Activated gamma-delta T cell (primary cell): ENCODE measurements at regions not wholly inside any gene's neighbourhood (a gene's known extent, or its start where the extent isn't known, plus 50 kb on each side); places are given as distances from the start of the nearest gene placed in this dataset.
"Not testable (repeated sequence)": the region's sequence is repeated elsewhere in the genome, so short reads cannot be mapped to it uniquely, and the experiment has no call there.

Source experiments
- DNase-seq: peaks from one replicate; lab custom pipeline; 2025; lab: John Stamatoyannopoulos, UW

DNA sequence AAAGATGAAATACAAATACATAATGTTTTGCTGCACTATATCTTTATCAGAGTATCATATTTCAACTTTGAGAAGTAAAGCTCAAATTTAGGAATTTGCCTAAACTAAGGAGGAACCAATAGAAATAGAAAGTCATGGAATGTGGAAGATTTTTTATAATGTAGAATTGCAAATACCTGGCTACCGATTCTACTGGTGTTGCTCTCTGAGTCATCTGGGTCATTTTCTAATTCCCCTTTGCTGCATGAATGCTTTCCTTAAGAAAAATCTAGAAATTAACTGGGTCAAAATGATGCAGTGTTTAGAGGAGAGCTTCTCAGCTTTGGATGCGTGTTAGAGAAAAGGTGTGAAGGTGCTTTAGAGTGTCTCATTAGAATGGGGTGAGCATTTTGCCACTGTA is 568.9 kb upstream of the ANKRD30A start:
- DNase-seq = no peak

DNA sequence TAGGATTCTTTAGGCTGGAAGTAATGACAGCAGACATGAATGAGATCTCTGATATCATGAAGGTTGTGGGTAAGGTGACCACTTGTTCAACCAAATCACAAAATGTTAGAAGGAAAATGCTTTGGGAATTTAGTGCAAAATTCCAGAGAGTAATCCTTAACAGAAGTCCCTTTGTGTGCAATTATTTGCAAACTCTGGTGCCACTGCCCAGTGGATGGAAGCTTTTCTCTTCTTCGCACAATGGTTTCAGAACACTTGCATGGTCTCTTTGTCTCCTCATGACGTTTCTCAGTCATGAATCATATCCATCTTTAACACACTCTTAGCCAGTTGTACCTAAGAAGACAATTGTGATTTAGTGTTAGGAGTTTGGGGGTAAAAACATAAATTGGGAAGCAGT is 570.4 kb upstream of the ANKRD30A start:
- no peak for DNase-seq

DNA sequence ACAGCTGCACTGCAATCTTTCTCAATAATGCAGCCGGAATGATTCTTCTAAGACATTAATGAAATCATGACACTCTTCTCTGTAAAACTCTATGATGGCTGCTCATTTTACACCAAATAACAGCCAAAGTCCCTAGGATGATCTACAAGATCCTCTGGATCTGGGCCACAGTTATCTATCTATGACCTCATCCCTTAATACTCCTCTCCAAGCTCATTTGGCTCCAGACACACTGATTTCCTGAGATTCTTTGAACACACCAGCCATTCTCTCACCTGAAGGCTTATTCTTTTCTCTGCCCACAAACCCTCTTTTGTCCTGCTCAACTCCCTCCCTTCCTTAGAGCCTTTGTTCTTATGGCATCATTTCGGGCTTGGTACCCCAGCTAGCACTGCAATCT is 577.4 kb upstream of the ANKRD30A start:
- no peak for DNase-seq

DNA sequence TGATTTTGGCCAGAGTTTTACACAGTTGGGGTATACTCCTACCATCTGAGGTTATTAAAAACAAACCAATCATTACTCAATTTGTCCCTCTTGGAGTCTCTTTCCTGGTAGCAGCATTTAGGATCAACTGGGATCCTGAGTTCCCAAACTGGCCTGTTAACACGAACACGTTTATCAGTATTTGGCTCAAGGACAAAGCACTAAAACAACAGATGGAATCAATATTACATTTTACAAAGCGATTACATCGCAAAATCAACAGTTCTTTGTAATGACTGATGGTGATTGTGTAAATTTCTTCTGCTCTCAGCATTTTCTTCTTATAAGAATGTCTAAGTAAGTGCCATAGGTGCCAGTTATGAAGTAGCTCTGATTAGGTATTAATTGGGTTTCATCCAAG is 582.9 kb upstream of the ANKRD30A start:
- no peak for DNase-seq

DNA sequence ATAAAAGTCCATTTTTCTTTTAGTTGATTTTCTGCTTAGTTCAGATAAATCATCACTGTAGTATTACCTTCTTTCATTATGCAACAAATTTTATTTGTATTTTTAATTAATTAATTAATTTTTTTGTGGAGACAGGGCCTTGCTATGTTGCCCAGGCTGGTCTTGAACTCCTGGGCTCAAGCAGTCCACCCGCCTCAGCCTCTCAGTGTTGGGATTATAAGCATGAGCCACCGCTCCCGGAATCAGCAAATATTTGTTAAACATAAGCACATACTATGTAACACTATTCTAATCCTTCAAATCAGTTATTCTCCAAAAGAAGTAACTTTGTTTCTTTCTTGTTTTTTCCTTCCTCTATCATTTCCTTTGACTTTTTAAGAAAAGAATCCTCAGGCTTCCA is 584.8 kb upstream of the ANKRD30A start:
- DNase-seq = no peak

DNA sequence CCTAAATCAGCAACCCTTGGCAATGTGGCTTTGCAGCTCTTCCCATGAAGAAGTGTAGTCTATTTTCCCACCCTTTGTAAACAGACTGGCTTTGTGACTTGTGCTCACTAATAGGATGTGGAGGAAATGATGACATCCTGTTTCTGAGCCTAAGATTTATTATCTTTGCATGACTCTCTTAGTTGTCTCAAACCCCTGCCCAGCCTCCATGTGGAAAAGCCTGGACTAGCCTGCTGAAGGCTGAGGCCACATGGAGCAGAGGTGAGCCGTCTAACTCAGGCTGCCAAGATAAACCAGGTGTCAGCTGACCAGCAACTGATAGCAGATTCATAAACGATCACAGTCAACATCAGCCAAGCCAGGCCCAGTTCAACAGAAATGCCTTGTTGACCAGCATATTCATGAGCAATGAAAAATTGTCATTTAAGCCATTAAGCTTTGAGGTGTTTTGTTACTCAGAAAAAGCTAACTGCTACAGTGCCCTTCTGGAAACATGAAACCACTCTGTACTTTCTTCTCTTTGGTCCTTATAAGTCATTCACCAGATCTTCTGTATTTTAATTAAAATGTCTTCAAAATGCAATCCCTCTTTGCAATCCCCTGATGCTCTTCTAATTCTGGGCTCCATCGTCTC is 586.3 kb upstream of the ANKRD30A start:
- DNase-seq = no peak

DNA sequence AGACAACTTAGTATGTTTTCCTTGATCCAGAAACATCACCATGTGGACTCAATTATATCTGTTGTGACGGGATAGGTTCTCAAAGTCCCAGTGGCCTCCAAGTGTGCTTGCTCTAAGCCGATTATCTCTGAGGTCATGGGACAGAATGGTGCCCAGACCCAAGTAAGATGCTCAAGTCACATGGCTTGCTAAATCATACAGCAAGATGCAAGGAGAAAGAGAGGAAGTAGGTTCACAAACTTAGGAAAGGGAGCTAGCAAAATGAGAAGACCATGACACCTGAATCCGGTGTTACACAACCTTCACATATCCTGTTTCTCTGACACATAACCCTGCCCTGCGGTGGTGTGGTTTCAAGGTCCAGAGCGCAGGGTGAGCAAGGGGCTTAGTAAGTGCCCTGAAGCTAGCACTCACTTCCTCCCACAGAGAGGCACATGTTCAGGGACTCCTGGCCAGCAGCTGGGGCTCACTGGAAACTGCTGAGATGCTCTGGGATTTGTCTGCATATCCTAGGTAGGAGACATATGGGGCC is 590.9 kb upstream of the ANKRD30A start:
- no peak for DNase-seq

DNA sequence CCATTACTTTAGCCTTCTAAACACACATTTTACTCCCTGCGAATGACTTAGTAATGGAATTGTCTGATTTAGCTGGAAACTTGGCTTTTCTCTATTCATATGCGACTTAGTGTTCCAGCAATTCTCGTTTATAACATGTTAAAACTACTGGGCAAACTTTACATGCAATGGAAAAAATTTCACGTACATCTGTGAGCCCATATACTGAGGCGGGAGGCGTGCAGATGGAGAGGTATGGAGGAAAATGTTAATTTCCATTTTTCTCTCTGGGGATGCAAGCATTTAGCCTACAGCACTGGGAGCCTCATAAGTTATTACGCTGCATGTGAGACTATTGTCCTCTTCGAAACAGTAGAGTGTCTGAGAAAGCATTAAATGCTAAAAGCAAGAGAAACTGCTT is 591.5 kb upstream of the ANKRD30A start:
- no peak for DNase-seq

DNA sequence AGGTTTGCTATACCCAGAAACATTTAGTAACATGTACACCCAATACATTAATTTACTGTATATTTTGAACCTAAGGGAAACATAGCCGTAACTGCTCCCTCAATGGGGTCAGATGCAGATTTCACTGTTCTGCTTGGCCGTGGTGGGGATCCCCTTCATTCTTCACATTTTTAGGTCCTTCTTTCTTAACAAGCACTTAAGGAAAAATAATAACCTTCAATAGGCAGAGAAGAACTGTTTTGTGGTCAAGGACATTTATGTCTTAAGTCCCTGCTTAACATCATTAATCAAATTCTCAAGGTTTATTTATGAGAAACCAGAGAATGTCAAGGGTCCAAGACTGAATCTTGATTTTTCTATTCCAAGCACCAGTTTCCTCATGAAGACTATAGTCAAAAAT is 592.1 kb upstream of the ANKRD30A start:
- no peak for DNase-seq

DNA sequence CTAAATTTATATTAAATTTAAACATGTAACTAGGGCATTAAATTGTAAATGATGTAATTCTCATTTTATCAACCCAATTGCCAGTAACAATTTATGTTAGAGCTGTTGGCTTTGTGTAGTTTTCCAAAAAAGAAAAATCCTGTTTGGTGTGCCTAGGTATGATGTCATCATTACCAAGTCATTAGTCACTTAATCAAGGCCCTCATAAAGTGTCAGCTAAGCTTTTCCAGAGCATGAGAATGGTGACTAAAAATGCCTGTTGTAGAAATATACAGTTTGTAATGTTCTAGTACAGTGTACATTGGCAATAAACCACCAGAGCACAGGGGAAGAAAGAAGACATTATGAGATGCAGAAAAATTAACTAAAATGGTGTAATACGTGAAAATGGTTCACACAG is 593.8 kb upstream of the ANKRD30A start:
- DNase-seq = no peak

DNA sequence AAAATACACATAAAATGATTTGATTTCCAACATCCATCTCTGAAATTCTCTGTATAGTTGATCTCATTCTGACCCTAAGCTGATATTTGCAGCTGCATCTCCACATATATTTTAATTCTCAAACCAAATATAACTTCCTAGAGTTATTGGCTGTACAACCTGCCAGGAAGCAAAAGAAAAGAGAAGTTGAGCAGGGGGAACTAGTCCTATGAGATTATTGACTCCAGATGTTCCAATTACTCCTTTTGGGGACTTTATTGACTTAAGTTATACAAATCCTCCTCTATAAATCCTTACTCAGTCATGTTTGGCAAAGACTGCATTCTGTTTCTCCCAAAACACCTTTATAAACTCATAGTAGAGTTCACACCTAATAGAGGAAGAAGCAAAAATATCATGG is 599.4 kb upstream of the ANKRD30A start:
- no peak for DNase-seq

DNA sequence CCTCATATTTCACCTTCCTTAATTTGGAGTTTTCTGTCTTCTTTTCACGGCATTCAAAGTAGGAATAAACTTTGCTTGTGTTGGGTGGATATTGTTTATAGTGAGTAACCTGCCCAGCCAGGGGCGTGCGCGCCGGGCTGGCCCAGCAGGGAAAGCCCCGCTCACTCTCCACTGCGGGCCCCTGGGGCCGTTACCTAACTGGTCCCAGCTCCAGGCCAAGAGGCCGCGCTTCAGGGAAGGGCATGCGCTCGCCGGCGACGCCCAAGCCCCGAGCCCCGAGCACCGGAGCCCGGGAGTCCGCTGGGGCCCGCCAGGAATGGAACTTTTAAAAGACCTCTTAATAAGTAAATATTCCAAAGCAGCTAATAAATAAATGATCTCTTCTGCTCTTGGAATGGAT is 601.3 kb upstream of the ANKRD30A start:
- not testable (repeated sequence) for DNase-seq

DNA sequence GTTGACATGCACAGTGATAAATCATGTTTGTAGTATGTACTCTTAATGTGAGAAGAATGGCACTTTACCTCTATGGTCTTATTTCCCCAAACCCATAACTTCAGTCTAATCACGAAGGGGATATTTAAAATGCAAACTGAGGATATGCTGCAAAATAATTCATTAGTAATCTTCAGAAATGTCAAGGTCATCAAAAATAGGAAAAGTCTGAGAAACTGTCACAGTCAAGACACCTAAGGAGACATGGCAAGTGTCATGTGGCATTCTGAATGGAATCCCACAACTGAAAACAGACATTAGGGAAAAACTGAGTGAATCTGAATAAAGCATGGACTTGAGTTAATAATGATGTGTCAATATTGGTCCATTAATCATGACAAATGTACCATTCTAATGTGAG is 605.5 kb upstream of the ANKRD30A start:
- DNase-seq = no peak

DNA sequence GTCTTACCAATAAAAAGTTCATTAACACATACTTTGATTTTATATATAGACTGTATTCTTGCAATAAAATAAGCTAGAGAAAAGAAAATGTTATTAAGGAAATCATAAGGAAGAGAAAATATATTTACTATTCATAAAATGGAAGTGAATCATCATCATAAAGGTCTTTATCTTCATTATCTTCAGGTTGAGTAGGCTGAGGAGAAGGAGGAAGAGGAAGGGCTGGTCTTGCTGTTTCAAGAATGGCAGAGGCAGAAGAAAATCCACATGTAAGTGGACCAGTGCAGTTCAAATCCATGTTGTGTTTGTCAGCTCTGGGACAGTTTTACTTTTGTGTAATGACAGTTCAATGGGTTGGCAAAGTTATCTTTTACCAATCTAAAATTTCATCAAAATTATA is 609.1 kb upstream of the ANKRD30A start:
- no peak for DNase-seq

DNA sequence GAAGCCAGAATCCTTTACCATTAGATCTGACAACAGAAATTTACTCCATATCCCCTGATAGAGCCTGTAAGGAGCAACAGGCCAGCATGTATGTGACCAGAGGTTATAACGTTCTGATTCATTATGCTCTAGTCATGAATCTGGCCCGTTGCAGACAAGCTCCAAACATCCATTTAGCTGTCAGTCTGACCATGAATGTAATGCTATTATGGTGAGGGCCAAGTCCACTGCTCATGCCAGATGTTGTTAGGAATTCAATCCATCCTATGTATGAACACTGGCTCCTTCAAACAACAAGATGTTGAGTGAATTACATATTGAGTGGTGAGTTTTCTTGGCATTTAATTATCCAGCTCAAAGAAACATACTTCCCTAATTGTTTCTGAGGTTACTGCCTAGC is 610.1 kb upstream of the ANKRD30A start:
- DNase-seq = no peak

DNA sequence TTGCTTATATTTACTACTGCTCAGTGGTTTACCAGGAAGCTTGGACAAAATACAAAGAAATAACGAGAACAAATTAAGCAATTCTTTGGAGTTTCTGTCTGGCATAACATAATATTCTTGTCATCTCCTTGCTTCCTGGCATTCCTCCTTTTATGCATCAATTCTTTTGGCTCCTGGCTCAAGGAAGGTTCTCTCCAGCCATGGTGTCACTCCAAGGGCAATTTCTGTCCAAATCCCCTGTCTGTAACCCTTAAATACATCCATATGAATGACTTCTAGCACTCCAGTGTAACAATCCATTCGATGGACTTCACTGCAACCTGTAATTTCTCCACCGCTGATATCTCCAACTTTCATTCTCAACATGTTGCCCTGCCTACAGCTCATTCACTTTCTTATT is 617.7 kb upstream of the ANKRD30A start:
- DNase-seq = no peak

DNA sequence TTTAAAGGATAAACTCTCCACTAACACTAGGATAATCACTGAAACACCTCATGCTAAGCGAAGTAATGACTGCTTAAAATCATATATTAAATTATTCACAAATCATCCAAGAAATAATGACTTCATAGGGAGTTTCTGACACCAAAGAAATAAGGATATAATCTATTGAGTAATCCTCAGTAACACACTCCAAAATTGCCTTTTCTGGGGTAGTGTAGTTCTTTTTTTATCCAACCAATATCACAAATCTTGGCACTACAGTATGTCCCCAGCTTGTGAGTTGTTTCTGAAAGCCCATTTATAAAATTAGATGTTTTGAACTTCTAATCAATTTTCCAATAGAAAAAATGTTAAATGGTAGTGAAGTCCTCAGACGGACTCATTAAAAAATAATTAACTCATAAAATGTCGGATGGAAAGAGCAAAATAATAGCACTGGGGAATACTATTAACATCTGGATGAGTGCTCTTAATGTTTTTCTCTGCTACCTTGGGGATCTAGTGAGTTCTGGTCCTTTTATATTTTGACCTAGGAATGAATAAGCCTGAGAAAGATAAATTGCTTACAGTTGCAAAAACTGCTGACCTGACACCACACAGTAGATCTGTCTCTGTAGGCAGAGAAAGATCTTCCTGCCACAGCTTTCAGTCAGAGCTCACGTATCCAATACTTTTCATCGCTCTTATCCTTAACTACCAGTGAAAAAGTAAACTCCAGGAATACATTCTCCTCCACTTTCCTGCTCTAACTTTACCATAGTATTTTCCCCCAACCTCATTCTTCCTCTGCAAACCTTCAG is 618.5 kb upstream of the ANKRD30A start:
- DNase-seq = no peak

DNA sequence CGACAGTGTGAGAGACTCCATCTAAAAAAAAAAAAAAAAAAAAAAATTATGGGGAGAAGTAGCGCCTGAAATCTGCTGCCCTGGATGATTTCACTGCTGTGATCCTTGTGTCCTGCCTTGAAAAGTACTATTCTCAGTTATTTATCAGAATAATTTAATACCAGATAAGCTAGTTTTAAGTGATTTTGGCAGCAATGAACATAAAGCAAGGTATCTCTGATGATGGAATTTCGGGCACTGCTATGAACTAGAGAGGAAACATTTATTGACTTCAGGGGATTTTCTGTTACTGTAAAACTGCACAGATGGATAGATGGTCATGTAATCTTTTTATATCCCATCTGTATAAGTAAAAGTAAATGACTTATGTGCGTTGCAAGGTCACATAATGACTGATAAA is 619.1 kb upstream of the ANKRD30A start:
- no peak for DNase-seq

DNA sequence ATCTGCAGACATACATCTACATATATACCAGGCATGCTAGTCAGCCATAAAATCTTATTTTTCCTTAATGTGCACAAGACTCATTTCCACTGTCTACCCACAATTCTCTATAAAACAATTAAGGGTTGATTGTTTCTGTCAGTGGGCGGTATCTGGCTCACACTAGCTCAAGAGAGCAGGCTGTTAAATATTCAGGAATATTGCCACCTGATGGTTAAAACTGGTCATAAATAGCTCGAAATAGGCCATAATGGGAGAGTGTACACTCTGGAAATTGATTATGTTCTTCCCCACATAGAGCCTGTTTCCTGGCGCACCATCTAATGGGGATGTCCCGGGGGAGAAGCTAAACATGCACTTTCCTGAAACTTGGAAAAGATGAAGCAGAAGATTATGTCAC is 620.6 kb upstream of the ANKRD30A start:
- DNase-seq = no peak

DNA sequence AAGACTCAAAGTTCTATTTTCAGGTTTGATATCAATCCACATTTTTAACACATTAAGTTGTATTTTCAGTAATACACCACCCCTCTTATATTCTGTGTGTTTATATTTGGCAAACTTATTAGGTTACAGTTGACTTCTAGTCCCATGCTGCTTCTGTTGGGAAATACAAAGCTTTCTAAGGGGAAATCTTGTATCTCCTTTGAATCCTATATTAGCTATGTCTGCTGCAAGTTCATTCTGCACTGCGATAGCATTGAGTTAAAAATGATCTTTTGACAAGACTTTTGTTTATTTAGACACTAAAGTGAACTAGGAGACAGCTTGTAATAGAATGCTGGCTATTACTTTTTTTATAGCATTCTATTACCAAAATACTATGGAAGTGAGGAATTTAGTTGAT is 625.1 kb upstream of the ANKRD30A start:
- DNase-seq = no peak

DNA sequence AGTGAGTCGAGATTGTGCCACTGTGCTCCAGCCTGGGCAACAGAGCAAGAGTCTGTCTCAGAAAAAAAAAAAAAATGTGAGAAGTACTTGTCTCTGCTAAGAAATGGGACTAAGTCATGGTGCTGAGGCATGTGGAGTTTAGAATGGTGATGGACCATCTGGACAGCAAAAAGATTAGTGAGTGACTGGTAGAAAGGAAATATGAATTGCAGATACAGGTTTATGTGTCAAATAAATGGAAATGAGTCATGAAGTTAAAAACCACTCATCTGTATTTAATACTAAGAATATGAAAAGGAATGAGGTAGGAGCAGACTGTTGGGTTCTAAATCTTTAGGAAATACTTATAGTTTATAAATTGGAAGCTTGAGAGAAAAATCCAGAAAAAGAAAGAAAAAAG is 625.7 kb upstream of the ANKRD30A start:
- no peak for DNase-seq

DNA sequence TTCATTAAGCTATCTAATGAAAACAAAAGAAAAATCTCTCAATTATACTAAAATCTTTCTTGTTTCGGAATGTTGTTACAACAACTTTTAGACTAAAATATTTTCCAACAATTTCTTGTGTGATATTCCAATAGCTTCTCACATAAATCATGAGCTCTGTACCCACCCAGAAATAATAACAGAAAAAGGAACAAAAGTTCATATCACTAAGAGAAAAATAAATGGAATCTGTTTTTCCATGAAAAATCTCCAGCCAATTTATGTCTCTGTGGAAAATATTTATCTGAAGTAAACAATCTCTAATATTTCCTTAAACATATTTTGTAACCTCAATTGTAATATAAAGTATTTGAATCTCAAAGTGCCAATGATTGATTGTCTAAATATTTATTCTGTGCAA is 628.6 kb upstream of the ANKRD30A start:
- no peak for DNase-seq

DNA sequence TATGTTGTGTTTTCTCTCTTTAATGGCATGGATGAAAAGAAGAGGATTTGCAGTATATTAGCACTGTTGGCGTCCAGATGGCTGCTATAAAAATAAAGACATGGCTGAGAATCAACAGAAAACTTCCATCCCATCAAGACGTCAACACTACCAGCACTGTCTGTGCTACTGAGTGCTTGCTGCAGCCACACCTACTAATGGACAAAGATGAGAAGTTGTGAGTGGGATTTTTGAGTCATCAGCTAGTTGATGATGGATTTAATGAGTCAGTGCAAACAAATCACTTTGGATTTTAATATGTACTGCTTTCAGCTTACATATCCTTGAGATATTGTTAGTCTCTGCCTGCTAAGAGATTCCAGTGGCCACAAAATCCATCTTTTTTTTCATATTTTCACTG is 631.0 kb upstream of the ANKRD30A start:
- DNase-seq = no peak

DNA sequence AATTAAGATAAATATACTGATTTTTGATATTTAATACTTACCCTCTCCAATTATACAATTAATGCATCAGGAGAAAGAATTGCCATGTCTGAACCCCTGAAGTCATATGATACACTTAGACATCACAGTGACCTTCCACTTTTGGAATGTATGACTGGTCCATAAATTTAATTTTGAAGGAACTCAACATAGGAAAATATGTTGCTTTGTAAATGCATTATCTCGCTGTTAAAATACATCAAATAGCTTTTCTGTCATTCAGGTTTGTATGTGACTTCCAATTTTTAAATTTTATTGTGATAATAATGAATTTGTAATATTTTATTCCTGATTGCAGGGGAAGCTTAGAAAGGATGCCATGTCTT is 631.9 kb upstream of the ANKRD30A start:
- DNase-seq = no peak
